OCI-LY7 (cell line): ENCODE measurements at regions not wholly inside any gene's neighbourhood (a gene's known extent, or its start where the extent isn't known, plus 50 kb on each side); places are given as distances from the start of the nearest gene placed in this dataset.

ENCODE experiments used
- EZH2phosphoT487 ChIP-seq: fragments of 200-600 bp; sonication (generic); IDR thresholded peaks from 2 replicates; pipeline ENCODE4 v1.6.1; 2018; ENCODE audit warnings: low read depth, borderline replicate concordance, mild to moderate bottlenecking, mixed run types, antibody characterized with exemption, low read length, moderate library complexity, mixed read lengths
- TF ChIP-seq, protein P1 (sequence below): fragments of 200-600 bp; sonication (generic); conservative IDR thresholded peaks from 2 replicates; pipeline ENCODE4 v1.5.1; 2014; ENCODE audit warnings: mild to moderate bottlenecking, antibody characterized with exemption, low read length, moderate library complexity, mixed read lengths

DNA sequence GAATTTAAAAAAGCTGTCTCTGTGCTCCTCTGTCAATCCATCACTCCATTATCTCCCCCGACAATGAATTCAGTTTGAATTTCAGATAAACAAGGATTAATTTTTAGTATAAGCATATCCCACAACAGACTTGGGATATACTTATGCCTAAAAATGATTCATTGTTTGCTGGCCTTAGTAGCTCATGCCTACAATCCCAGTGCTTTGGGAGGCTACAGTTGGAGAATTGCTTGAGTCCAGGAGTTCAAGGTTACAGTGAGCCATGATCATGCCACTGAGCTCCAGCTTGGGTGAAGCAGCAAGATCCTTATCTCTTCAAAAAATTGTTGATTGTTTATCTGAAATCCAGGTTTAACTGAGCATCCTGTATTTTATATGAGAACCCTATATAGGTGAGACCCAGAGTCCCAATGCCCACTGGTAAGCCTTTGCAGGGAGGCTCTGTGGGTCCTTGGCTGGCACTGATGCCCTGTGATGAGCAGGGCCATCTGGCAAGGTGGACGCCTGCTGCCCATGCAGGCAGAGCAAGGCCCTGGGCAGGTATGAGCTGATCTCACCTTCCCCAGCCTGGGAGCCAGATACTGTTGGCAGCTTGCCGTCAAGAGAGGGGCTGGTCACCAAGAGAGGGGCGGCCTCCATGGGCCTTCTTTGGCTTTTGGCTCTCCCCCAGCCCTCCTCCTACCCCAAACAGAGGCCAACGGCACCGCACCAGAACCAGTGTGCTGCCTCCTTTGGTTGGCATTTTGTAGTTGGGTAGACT lies 158.7 kb downstream of the SEC14L1 start:
- TF ChIP-seq, protein P1, sequence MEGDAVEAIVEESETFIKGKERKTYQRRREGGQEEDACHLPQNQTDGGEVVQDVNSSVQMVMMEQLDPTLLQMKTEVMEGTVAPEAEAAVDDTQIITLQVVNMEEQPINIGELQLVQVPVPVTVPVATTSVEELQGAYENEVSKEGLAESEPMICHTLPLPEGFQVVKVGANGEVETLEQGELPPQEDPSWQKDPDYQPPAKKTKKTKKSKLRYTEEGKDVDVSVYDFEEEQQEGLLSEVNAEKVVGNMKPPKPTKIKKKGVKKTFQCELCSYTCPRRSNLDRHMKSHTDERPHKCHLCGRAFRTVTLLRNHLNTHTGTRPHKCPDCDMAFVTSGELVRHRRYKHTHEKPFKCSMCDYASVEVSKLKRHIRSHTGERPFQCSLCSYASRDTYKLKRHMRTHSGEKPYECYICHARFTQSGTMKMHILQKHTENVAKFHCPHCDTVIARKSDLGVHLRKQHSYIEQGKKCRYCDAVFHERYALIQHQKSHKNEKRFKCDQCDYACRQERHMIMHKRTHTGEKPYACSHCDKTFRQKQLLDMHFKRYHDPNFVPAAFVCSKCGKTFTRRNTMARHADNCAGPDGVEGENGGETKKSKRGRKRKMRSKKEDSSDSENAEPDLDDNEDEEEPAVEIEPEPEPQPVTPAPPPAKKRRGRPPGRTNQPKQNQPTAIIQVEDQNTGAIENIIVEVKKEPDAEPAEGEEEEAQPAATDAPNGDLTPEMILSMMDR, result no peak
- no peak for TF ChIP-seq EZH2phosphoT487
